ENCODE measurements at regions not wholly inside any gene's neighbourhood (a gene's known extent, or its start where the extent isn't known, plus 50 kb on each side); places are given as distances from the start of the nearest gene placed in this dataset.
"Not testable (repeated sequence)": the region's sequence is repeated elsewhere in the genome, so short reads cannot be mapped to it uniquely, and the experiment has no call there.

DNA sequence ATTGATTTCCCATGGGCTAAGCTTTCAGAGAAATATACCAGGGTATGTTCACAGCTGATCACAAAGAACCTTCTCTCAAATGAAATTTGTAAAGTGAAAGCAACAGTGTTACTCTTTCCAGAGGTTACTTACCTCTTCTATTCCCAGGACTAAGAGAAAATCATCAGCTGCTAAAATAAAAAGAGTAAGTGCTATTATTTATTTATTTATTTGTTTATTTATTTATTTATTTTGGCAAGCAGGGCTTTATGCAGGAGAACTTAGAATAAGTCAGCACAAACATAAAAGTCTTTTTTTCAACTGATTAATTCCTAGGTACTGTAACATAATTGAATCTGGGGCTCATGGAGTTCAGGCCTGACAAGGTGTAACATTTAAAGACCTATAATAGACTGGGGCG is 93.9 kb upstream of the SYT10 start:
- H3K27me3 Mint-ChIP-seq (ENCODE audit: low read depth, poor library complexity): peaks cover 5% of the 10 kb centered on the region
- no peak for DNase-seq
- H3K27ac Mint-ChIP-seq: no peak overlapping the region
- no peak for TF ChIP-seq CTCF (IDR thresholded peaks at IDR 0.05)
- no peak overlapping the region for H3K4me3 Mint-ChIP-seq
- H3K9me3 Mint-ChIP-seq: no peaks in the 10 kb centered on the region
- no peaks in the 10 kb centered on the region for H3K4me1 Mint-ChIP-seq
- no peaks in the 10 kb centered on the region for H3K36me3 Mint-ChIP-seq (ENCODE audit: low read depth)

DNA sequence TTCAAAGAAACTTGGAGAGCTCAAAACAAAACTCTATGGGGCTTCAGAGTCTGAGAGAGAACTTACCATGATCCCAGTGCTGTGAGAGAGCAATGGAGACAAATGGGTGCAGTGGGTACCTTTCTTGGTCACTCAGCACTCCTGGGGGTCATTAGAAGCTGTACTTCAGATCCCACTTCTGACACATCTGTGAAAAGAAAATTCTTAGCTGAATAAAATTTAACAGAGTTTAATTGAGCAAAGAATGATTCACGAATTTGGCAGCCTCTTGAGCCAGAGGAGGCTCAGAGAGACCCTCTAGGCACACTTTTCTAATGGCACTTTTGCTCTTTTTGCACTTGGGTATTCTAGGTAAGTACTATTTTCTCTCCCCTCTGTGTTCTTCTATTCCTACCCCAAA is 96.8 kb upstream of the SYT10 start:
- Mint-ChIP-seq H3K4me3 (no peak overlapping the region), H3K27ac (no peak overlapping the region), H3K9me3 (peaks cover 6% of the 10 kb centered on the region), H3K4me1 (no peaks in the 10 kb centered on the region), H3K27me3 (ENCODE audit: low read depth, poor library complexity) (peaks cover 2% of the 10 kb centered on the region), H3K36me3 (ENCODE audit: low read depth) (no peaks in the 10 kb centered on the region)
- DNase-seq: no peak
- no peak for TF ChIP-seq CTCF (IDR thresholded peaks at IDR 0.05)

GRCh38 chr12:33546004-33546403 is 106.4 kb upstream of the SYT10 start:
- H3K4me1 Mint-ChIP-seq: no peaks in the 10 kb centered on the region
- H3K4me3 Mint-ChIP-seq: no peak overlapping the region
- H3K9me3 Mint-ChIP-seq: peaks cover 23% of the 10 kb centered on the region
- H3K27me3 Mint-ChIP-seq (ENCODE audit: low read depth, poor library complexity): no peaks in the 10 kb centered on the region
- H3K36me3 Mint-ChIP-seq (ENCODE audit: low read depth): no peaks in the 10 kb centered on the region
- no peak for TF ChIP-seq CTCF (IDR thresholded peaks at IDR 0.05)
- no peak overlapping the region for H3K27ac Mint-ChIP-seq
- DNase-seq: no peak

DNA sequence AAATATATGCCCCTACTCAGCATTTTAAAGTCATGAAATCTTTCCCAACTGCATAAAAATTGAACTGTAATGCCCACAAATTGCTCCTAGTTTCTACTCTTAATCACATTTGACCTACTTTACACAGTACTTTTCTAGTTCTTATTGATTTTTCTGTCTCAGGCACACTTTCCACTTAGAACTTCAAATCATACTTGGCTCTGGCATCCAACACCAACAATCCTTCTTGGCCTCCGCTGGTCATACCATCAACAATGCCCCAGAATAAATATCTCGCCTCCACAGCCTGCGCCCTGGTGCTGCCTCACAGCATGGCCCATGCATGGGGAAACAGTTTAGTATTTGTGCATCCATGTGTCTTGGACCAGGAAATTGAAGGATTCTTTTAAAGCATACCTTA is 107.5 kb upstream of the SYT10 start:
- H3K27ac Mint-ChIP-seq: no peak overlapping the region
- H3K9me3 Mint-ChIP-seq: peaks cover 25% of the 10 kb centered on the region
- no peak for DNase-seq
- H3K4me3 Mint-ChIP-seq: no peak overlapping the region
- H3K36me3 Mint-ChIP-seq (ENCODE audit: low read depth): no peaks in the 10 kb centered on the region
- H3K27me3 Mint-ChIP-seq (ENCODE audit: low read depth, poor library complexity): no peaks in the 10 kb centered on the region
- no peak for TF ChIP-seq CTCF (IDR thresholded peaks at IDR 0.05)
- H3K4me1 Mint-ChIP-seq: no peaks in the 10 kb centered on the region

GRCh38 chr12:33550214-33550613 is 110.6 kb upstream of the SYT10 start:
- DNase-seq; H3K4me1 Mint-ChIP-seq; H3K36me3 Mint-ChIP-seq (ENCODE audit: low read depth); H3K27ac Mint-ChIP-seq; H3K27me3 Mint-ChIP-seq (ENCODE audit: low read depth, poor library complexity); H3K4me3 Mint-ChIP-seq: not testable (repeated sequence)
- H3K9me3 Mint-ChIP-seq: peaks cover 23% of the 10 kb centered on the region

GRCh38 chr12:33551006-33551405 is 111.4 kb upstream of the SYT10 start:
- H3K4me1 Mint-ChIP-seq: no peaks in the 10 kb centered on the region
- peaks cover 23% of the 10 kb centered on the region for H3K9me3 Mint-ChIP-seq
- TF ChIP-seq CTCF (IDR thresholded peaks at IDR 0.05): no peak
- no peak overlapping the region for H3K4me3 Mint-ChIP-seq
- no peak for DNase-seq
- no peaks in the 10 kb centered on the region for H3K27me3 Mint-ChIP-seq (ENCODE audit: low read depth, poor library complexity)
- H3K36me3 Mint-ChIP-seq (ENCODE audit: low read depth): no peaks in the 10 kb centered on the region
- H3K27ac Mint-ChIP-seq: no peak overlapping the region
